HepG2 (cell line): ENCODE measurements at regions not wholly inside any gene's neighbourhood (a gene's known extent, or its start where the extent isn't known, plus 50 kb on each side); places are given as distances from the start of the nearest gene placed in this dataset.

Experiments used
- ATAC-seq: fragments of 200-7000 bp; cut with Tn5 transposase; 3 replicates; pipeline ENCODE4 v1.9.1; 2020; ENCODE audit warnings: mild to moderate bottlenecking, moderate library complexity
- BruUV-seq: library from RNA; stranded (reverse); fragments of 400-500 nt; replicated peaks from 2 replicates; lab custom pipeline; 2021; lab: Mats Ljungman, UMichigan
- CTCF ChIA-PET: fragments of 300-600 bp; formaldehyde crosslinking; extraction: SDS; loops from one replicate; lab custom pipeline; 2021; ENCODE audit warnings: low total read pairs, inconsistent platforms, low intra/inter-chr PET ratio; lab: Yijun Ruan, JAX
- POLR2A ChIA-PET: fragments of 350-600 bp; sonication (Branson Sonifier 250); formaldehyde crosslinking; loops from one replicate; lab custom pipeline; 2020; ENCODE audit warnings: antibody characterized with exemption, inconsistent platforms; lab: Yijun Ruan, JAX
- DNase-seq: peaks from one replicate; pipeline ENCODE4 v3.0.0-alpha.2; 2015; ENCODE audit warnings: low spot score
- FAIRE-seq: peaks from 3 replicates; lab custom pipeline; 2011; peaks lifted over from hg19 to GRCh38; lab: Jason Lieb, UNC
- H2AFZ ChIP-seq: one replicate; pipeline ENCODE4 v1.6.1; 2011; ENCODE audit warnings: low read length, inconsistent platforms
- H3K27ac ChIP-seq: fragments of 300-600 bp; 3 replicates; pipeline ENCODE4 v1.8.0; 2011; ENCODE audit warnings: mixed run types, mild to moderate bottlenecking, mixed read lengths, low read length, inconsistent platforms; ENCODE audit not compliant: insufficient read depth; ENCODE audit errors: extremely low read length
- H3K27me3 ChIP-seq, 2 experiments: fragments of 200-600 bp in 1 of 2; 2 replicates in 1 of 2; 3 replicates in 1 of 2; pipeline versions ENCODE4 v1.6.0 to v1.8.0; 2011; ENCODE audit warnings: low read length in 2 of 2, mild to moderate bottlenecking in 2 of 2, moderate library complexity in 2 of 2, inconsistent platforms in 1 of 2; ENCODE audit not compliant: insufficient read depth in 2 of 2, control insufficient read depth in 1 of 2
- H3K36me3 ChIP-seq, 2 experiments: fragments of 200-600 bp in 1 of 2; replicated peaks in 1 of 2; 2 replicates in 1 of 2; 3 replicates in 1 of 2; pipeline versions ENCODE4 v1.5.1 to v1.8.0; 2011; ENCODE audit warnings: low read length in 2 of 2, inconsistent platforms in 1 of 2; ENCODE audit not compliant: insufficient read depth in 2 of 2, control insufficient read depth in 1 of 2
- H3K4me1 ChIP-seq: 2 replicates; pipeline ENCODE4 v1.5.1; 2012; ENCODE audit warnings: low read length, inconsistent platforms; ENCODE audit not compliant: insufficient read depth
- H3K4me2 ChIP-seq: 2 replicates; pipeline ENCODE4 v1.6.0; 2011; ENCODE audit warnings: low read depth, low read length, inconsistent platforms
- H3K4me3 ChIP-seq, 3 experiments: fragments of 200-600 bp in 1 of 3; sonication (generic), shearing (Covaris generic) in 1 of 3; replicated peaks in 1 of 3; 2 replicates each; pipeline ENCODE4 v1.5.1; 2011 to 2016; ENCODE audit warnings: low read length in 3 of 3, inconsistent platforms in 2 of 3, low read depth in 2 of 3, mild to moderate bottlenecking in 2 of 3, control low read depth in 1 of 3, mixed read lengths in 1 of 3; ENCODE audit not compliant: insufficient read depth in 1 of 3
- H3K79me2 ChIP-seq: one replicate; pipeline ENCODE4 v1.6.1; 2011; ENCODE audit warnings: low read length, inconsistent platforms; ENCODE audit not compliant: insufficient read depth
- H3K9ac ChIP-seq: 2 replicates; pipeline ENCODE4 v1.6.0; 2011; ENCODE audit warnings: mild to moderate bottlenecking, low read depth, low read length, inconsistent platforms; ENCODE audit not compliant: insufficient read depth
- H3K9me3 ChIP-seq: 2 replicates; pipeline ENCODE4 v1.5.1; 2012; ENCODE audit warnings: mild to moderate bottlenecking, low read length
- H4K20me1 ChIP-seq: 2 replicates; pipeline ENCODE4 v1.6.0; 2011; ENCODE audit warnings: inconsistent platforms, mild to moderate bottlenecking, low read length, moderate library complexity; ENCODE audit not compliant: insufficient read depth
- ELF4 ChIP-seq: sonication (generic); formaldehyde crosslinking; IDR thresholded peaks from 2 replicates; pipeline ENCODE4 v1.5.0; 2020; ENCODE audit warnings: missing genetic modification reagents, mild to moderate bottlenecking, moderate library complexity, borderline replicate concordance
- HNRNPH1 ChIP-seq: fragments of 200-400 bp; formaldehyde crosslinking; optimal IDR thresholded peaks from 2 replicates; pipeline ENCODE3; 2017; ENCODE audit warnings: mild to moderate bottlenecking, low read depth, low read length
- SNRNP70 ChIP-seq: fragments of 200-400 bp; formaldehyde crosslinking; IDR thresholded peaks from 2 replicates; pipeline ENCODE4 v1.6.1; 2017; ENCODE audit warnings: mild to moderate bottlenecking, low read depth, low read length, moderate library complexity
- ZFP90 ChIP-seq: sonication (generic); formaldehyde crosslinking; IDR thresholded peaks from 2 replicates; pipeline ENCODE4 v1.8.0; 2022; ENCODE audit warnings: missing genetic modification reagents, mild to moderate bottlenecking, inconsistent platforms, borderline replicate concordance
- ZGPAT ChIP-seq: IDR thresholded peaks from 2 replicates; pipeline ENCODE4 v1.6.1; 2016; ENCODE audit warnings: mild to moderate bottlenecking
- in situ Hi-C: cut with HindIII; loops from 2 replicates; pipeline ENCODE4 v1.10.0; 2017; ENCODE audit warnings: low pct_unique_long_range_greater_than_20kb; ENCODE audit not compliant: extremely low pct_ligation_motif_present
- intact Hi-C: fragments of 100-400 bp; cut with micrococcal nuclease; formaldehyde crosslinking; loops from one replicate; pipeline ENCODE4 v1.10.0; 2022; ENCODE audit not compliant: unreplicated experiment
- TF ChIP-seq, protein P1 (sequence below): sonication (generic); formaldehyde crosslinking; IDR thresholded peaks from 2 replicates; pipeline ENCODE4 v1.5.1; 2020; ENCODE audit warnings: missing genetic modification reagents, mild to moderate bottlenecking, borderline replicate concordance
- TF ChIP-seq, protein P2 (sequence below): sonication (generic); formaldehyde crosslinking; IDR thresholded peaks from one replicate; pipeline ENCODE4 v1.5.1; 2020; ENCODE audit warnings: mild to moderate bottlenecking, missing genetic modification reagents; ENCODE audit errors: not compliant biosample characterization
- TF ChIP-seq, protein P3 (sequence below): sonication (generic); formaldehyde crosslinking; IDR thresholded peaks from 2 replicates; pipeline ENCODE4 v1.9.0; 2022; ENCODE audit warnings: missing genetic modification reagents, mild to moderate bottlenecking, borderline replicate concordance

- no TSS peak for BruUV-seq
- intact Hi-C loops: loop anchor here (1.0 kb wide), 1 partner anchor 55 kb away; the partner anchor contains the start of gene RMP24
- TF ChIP-seq HNRNPH1: no peak
- TF ChIP-seq ZGPAT (CRISPR knock-in tag): no peak
- no peak for TF ChIP-seq ZFP90 (CRISPR knock-in tag)
- TF ChIP-seq, protein P1, sequence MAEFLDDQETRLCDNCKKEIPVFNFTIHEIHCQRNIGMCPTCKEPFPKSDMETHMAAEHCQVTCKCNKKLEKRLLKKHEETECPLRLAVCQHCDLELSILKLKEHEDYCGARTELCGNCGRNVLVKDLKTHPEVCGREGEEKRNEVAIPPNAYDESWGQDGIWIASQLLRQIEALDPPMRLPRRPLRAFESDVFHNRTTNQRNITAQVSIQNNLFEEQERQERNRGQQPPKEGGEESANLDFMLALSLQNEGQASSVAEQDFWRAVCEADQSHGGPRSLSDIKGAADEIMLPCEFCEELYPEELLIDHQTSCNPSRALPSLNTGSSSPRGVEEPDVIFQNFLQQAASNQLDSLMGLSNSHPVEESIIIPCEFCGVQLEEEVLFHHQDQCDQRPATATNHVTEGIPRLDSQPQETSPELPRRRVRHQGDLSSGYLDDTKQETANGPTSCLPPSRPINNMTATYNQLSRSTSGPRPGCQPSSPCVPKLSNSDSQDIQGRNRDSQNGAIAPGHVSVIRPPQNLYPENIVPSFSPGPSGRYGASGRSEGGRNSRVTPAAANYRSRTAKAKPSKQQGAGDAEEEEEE (CRISPR knock-in tag): no peak
- TF ChIP-seq, protein P2, sequence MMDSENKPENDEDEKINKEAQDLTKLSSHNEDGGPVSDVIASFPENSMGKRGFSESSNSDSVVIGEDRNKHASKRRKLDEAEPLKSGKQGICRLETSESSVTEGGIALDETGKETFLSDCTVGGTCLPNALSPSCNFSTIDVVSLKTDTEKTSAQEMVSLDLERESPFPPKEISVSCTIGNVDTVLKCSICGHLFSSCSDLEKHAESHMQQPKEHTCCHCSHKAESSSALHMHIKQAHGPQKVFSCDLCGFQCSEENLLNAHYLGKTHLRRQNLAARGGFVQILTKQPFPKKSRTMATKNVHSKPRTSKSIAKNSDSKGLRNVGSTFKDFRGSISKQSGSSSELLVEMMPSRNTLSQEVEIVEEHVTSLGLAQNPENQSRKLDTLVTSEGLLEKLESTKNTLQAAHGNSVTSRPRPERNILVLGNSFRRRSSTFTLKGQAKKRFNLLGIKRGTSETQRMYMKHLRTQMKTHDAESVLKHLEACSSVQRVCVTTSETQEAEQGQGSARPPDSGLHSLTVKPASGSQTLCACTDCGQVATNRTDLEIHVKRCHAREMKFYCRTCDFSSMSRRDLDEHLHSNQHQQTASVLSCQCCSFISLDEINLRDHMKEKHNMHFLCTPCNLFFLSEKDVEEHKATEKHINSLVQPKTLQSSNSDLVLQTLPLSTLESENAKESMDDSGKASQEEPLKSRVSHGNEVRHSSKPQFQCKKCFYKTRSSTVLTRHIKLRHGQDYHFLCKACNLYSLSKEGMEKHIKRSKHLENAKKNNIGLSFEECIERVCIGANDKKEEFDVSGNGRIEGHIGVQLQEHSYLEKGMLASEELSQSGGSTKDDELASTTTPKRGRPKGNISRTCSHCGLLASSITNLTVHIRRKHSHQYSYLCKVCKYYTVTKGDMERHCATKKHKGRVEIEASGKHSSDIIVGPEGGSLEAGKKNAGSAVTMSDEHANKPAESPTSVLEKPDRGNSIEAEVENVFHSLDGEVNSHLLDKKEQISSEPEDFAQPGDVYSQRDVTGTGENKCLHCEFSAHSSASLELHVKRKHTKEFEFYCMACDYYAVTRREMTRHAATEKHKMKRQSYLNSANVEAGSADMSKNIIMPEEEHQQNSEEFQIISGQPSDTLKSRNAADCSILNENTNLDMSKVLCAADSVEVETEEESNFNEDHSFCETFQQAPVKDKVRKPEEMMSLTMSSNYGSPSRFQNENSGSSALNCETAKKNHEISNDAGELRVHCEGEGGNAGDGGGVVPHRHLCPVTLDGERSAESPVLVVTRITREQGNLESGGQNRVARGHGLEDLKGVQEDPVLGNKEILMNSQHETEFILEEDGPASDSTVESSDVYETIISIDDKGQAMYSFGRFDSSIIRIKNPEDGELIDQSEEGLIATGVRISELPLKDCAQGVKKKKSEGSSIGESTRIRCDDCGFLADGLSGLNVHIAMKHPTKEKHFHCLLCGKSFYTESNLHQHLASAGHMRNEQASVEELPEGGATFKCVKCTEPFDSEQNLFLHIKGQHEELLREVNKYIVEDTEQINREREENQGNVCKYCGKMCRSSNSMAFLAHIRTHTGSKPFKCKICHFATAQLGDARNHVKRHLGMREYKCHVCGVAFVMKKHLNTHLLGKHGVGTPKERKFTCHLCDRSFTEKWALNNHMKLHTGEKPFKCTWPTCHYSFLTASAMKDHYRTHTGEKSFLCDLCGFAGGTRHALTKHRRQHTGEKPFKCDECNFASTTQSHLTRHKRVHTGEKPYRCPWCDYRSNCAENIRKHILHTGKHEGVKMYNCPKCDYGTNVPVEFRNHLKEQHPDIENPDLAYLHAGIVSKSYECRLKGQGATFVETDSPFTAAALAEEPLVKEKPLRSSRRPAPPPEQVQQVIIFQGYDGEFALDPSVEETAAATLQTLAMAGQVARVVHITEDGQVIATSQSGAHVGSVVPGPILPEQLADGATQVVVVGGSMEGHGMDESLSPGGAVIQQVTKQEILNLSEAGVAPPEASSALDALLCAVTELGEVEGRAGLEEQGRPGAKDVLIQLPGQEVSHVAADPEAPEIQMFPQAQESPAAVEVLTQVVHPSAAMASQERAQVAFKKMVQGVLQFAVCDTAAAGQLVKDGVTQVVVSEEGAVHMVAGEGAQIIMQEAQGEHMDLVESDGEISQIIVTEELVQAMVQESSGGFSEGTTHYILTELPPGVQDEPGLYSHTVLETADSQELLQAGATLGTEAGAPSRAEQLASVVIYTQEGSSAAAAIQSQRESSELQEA (CRISPR knock-in tag): no peak
- TF ChIP-seq, protein P3, sequence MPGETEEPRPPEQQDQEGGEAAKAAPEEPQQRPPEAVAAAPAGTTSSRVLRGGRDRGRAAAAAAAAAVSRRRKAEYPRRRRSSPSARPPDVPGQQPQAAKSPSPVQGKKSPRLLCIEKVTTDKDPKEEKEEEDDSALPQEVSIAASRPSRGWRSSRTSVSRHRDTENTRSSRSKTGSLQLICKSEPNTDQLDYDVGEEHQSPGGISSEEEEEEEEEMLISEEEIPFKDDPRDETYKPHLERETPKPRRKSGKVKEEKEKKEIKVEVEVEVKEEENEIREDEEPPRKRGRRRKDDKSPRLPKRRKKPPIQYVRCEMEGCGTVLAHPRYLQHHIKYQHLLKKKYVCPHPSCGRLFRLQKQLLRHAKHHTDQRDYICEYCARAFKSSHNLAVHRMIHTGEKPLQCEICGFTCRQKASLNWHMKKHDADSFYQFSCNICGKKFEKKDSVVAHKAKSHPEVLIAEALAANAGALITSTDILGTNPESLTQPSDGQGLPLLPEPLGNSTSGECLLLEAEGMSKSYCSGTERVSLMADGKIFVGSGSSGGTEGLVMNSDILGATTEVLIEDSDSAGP: no peak
- TF ChIP-seq SNRNP70: no peak
- TF ChIP-seq ELF4 (CRISPR knock-in tag): no peak
Measured at GRCh38 chr18:35917043-35917442, 55.4 kb upstream of the RMP24 start.

More at GRCh38 chr18:35917043-35917442, 55.4 kb upstream of the RMP24 start:
- FAIRE-seq (no peak), DNase-seq (no peak), ATAC-seq (peak; percentile 47; the same call in 2 of the 3 replicates)
- Histone ChIP-seq H3K4me2 (no peak overlapping the region), H3K9ac (no peak overlapping the region), H3K36me3 (no peaks in the 10 kb centered on the region), H3K4me1 (no peaks in the 10 kb centered on the region), H3K9me3 (no peaks in the 10 kb centered on the region), H3K27ac (no peak overlapping the region), H3K4me3 (no peak overlapping the region), H4K20me1 (no peaks in the 10 kb centered on the region), H3K79me2 (no peaks in the 10 kb centered on the region), H3K27me3 (0 out of 5 replicates have a peak, but pooled peaks cover 0 to 5% of the 10 kb centered on the region in 2 experiments), H2AFZ (no peak overlapping the region)
- in situ Hi-C loops: no loop called here
- POLR2A ChIA-PET: no interaction called here
- CTCF ChIA-PET: no interaction called here
